ENCODE measurements at regions not wholly inside any gene's neighbourhood (a gene's known extent, or its start where the extent isn't known, plus 50 kb on each side); places are given as distances from the start of the nearest gene placed in this dataset.
"Not testable (repeated sequence)": the region's sequence is repeated elsewhere in the genome, so short reads cannot be mapped to it uniquely, and the experiment has no call there.

- H3K4me3 ChIP-seq (ENCODE audit: control insufficient read depth in 1 of 7, extremely low read depth in 1 of 7, insufficient read depth in 4 of 7, low read depth in 2 of 7, low read length in 6 of 7); DNase-seq; H3K4me1 ChIP-seq (ENCODE audit: control extremely low read depth in 1 of 4, control insufficient read depth in 4 of 4, insufficient read depth in 4 of 4, low read length in 3 of 4); CTCF ChIA-PET; POLR2A ChIA-PET; H3K36me3 ChIP-seq (ENCODE audit: control insufficient read depth in 4 of 4, insufficient read depth in 4 of 4, low read length in 3 of 4); H3K27me3 ChIP-seq (replicated peaks in 2 of 5; ENCODE audit: control insufficient read depth in 4 of 5, insufficient read depth in 5 of 5, low read length in 4 of 5): not testable (repeated sequence)
- Histone ChIP-seq H3K9me3 (ENCODE audit: control extremely low read depth in 1 of 5, control insufficient read depth in 4 of 5, insufficient read depth in 2 of 5, low read depth in 1 of 5, low read length in 4 of 5) (peaks cover 0 to 17% (median 3%) of the 10 kb centered on the region in 5 experiments), H3K27ac (ENCODE audit: insufficient read depth in 1 of 2, low read depth in 1 of 2, low read length in 2 of 2, poor library complexity in 1 of 2, severe bottlenecking in 2 of 2) (peak overlapping the region in 1 of 2 experiments; percentile 86)
- WGBS (ENCODE audit: insufficient coverage), result 95% methylated on average over 14 of the region's 14 CpGs
Observed at GRCh38 chr18:8913606-8914403, 188.7 kb upstream of the NDUFV2 start.

- Histone ChIP-seq H3K9me3 (ENCODE audit: control extremely low read depth in 1 of 5, control insufficient read depth in 4 of 5, insufficient read depth in 2 of 5, low read depth in 1 of 5, low read length in 4 of 5) (peaks cover 0 to 14% (median 3%) of the 10 kb centered on the region in 5 experiments), H3K27ac (ENCODE audit: insufficient read depth in 1 of 2, low read depth in 1 of 2, low read length in 2 of 2, poor library complexity in 1 of 2, severe bottlenecking in 2 of 2) (peak overlapping the region in 1 of 2 experiments; percentile 86)
- DNase-seq; H3K27me3 ChIP-seq (replicated peaks in 2 of 5; ENCODE audit: control insufficient read depth in 4 of 5, insufficient read depth in 5 of 5, low read length in 4 of 5); POLR2A ChIA-PET; CTCF ChIA-PET; H3K4me3 ChIP-seq (ENCODE audit: control insufficient read depth in 1 of 7, extremely low read depth in 1 of 7, insufficient read depth in 4 of 7, low read depth in 2 of 7, low read length in 6 of 7); H3K36me3 ChIP-seq (ENCODE audit: control insufficient read depth in 4 of 4, insufficient read depth in 4 of 4, low read length in 3 of 4); H3K4me1 ChIP-seq (ENCODE audit: control extremely low read depth in 1 of 4, control insufficient read depth in 4 of 4, insufficient read depth in 4 of 4, low read length in 3 of 4): not testable (repeated sequence)
- 90% methylated on average over 2 of the region's 4 CpGs for WGBS (ENCODE audit: insufficient coverage)
Observed at GRCh38 chr18:8914404-8915264, 187.9 kb upstream of the NDUFV2 start.

GRCh38 chr18:8920856-8921787 lies 181.4 kb upstream of the NDUFV2 start:
- POLR2A ChIA-PET, CTCF ChIA-PET: not testable (repeated sequence)

GRCh38 chr18:8926464-8926863 lies 176.0 kb upstream of the NDUFV2 start:
- 100% methylated on average over 2 of the region's 2 CpGs for WGBS (ENCODE audit: insufficient coverage)
- ChIA-PET CTCF (no interaction called here), POLR2A (no interaction called here)
- Histone ChIP-seq H3K36me3 (ENCODE audit: control insufficient read depth in 4 of 4, insufficient read depth in 4 of 4, low read length in 3 of 4) (no peaks in the 10 kb centered on the region), H3K9me3 (ENCODE audit: control extremely low read depth in 1 of 5, control insufficient read depth in 4 of 5, insufficient read depth in 2 of 5, low read depth in 1 of 5, low read length in 4 of 5) (peaks cover 0 to 26% (median 18%) of the 10 kb centered on the region in 5 experiments), H3K4me1 (ENCODE audit: control extremely low read depth in 1 of 4, control insufficient read depth in 4 of 4, insufficient read depth in 4 of 4, low read length in 3 of 4) (no peaks in the 10 kb centered on the region), H3K27me3 (replicated peaks in 2 of 5; ENCODE audit: control insufficient read depth in 4 of 5, insufficient read depth in 5 of 5, low read length in 4 of 5) (no peaks in the 10 kb centered on the region), H3K4me3 (ENCODE audit: control insufficient read depth in 1 of 7, extremely low read depth in 1 of 7, insufficient read depth in 4 of 7, low read depth in 2 of 7, low read length in 6 of 7) (no peak overlapping the region), H3K27ac (ENCODE audit: insufficient read depth in 1 of 2, low read depth in 1 of 2, low read length in 2 of 2, poor library complexity in 1 of 2, severe bottlenecking in 2 of 2) (no peak overlapping the region)
- DNase-seq, result no peak

More at GRCh38 chr18:8920856-8921787, 181.4 kb upstream of the NDUFV2 start:
- not testable (repeated sequence) for H3K9me3 ChIP-seq (ENCODE audit: control extremely low read depth in 1 of 5, control insufficient read depth in 4 of 5, insufficient read depth in 2 of 5, low read depth in 1 of 5, low read length in 4 of 5); H3K4me1 ChIP-seq (ENCODE audit: control extremely low read depth in 1 of 4, control insufficient read depth in 4 of 4, insufficient read depth in 4 of 4, low read length in 3 of 4); H3K4me3 ChIP-seq (ENCODE audit: control insufficient read depth in 1 of 7, extremely low read depth in 1 of 7, insufficient read depth in 4 of 7, low read depth in 2 of 7, low read length in 6 of 7); H3K27me3 ChIP-seq (replicated peaks in 2 of 5; ENCODE audit: control insufficient read depth in 4 of 5, insufficient read depth in 5 of 5, low read length in 4 of 5); H3K36me3 ChIP-seq (ENCODE audit: control insufficient read depth in 4 of 4, insufficient read depth in 4 of 4, low read length in 3 of 4); H3K27ac ChIP-seq (ENCODE audit: insufficient read depth in 1 of 2, low read depth in 1 of 2, low read length in 2 of 2, poor library complexity in 1 of 2, severe bottlenecking in 2 of 2); DNase-seq
- WGBS (ENCODE audit: insufficient coverage), result 100% methylated on average over 1 of the region's 7 CpGs

- DNase-seq, result no peak
- H3K27me3 ChIP-seq (replicated peaks in 2 of 5; ENCODE audit: control insufficient read depth in 4 of 5, insufficient read depth in 5 of 5, low read length in 4 of 5), result no peaks in the 10 kb centered on the region
- H3K4me1 ChIP-seq (ENCODE audit: control extremely low read depth in 1 of 4, control insufficient read depth in 4 of 4, insufficient read depth in 4 of 4, low read length in 3 of 4), result no peaks in the 10 kb centered on the region
- CTCF ChIA-PET, result no interaction called here
- no CpG with 5 or more reads among the region's 2 CpGs for WGBS (ENCODE audit: insufficient coverage)
- H3K36me3 ChIP-seq (ENCODE audit: control insufficient read depth in 4 of 4, insufficient read depth in 4 of 4, low read length in 3 of 4), result no peaks in the 10 kb centered on the region
- no peak overlapping the region for H3K4me3 ChIP-seq (ENCODE audit: control insufficient read depth in 1 of 7, extremely low read depth in 1 of 7, insufficient read depth in 4 of 7, low read depth in 2 of 7, low read length in 6 of 7)
- H3K9me3 ChIP-seq (ENCODE audit: control extremely low read depth in 1 of 5, control insufficient read depth in 4 of 5, insufficient read depth in 2 of 5, low read depth in 1 of 5, low read length in 4 of 5), result peaks cover 0 to 32% (median 18%) of the 10 kb centered on the region in 5 experiments
- H3K27ac ChIP-seq (ENCODE audit: insufficient read depth in 1 of 2, low read depth in 1 of 2, low read length in 2 of 2, poor library complexity in 1 of 2, severe bottlenecking in 2 of 2), result no peak overlapping the region
- POLR2A ChIA-PET, result no interaction called here
Observed at GRCh38 chr18:8928044-8928443, 174.5 kb upstream of the NDUFV2 start.

GRCh38 chr18:8928847-8929780 lies 173.4 kb upstream of the NDUFV2 start:
- H3K4me3 ChIP-seq (ENCODE audit: control insufficient read depth in 1 of 7, extremely low read depth in 1 of 7, insufficient read depth in 4 of 7, low read depth in 2 of 7, low read length in 6 of 7), result no peak overlapping the region
- DNase-seq, result no peak
- H3K27me3 ChIP-seq (replicated peaks in 2 of 5; ENCODE audit: control insufficient read depth in 4 of 5, insufficient read depth in 5 of 5, low read length in 4 of 5), result no peaks in the 10 kb centered on the region
- 100% methylated on average over 1 of the region's 3 CpGs for WGBS (ENCODE audit: insufficient coverage)
- POLR2A ChIA-PET, result no interaction called here
- peaks cover 0 to 34% (median 18%) of the 10 kb centered on the region in 5 experiments for H3K9me3 ChIP-seq (ENCODE audit: control extremely low read depth in 1 of 5, control insufficient read depth in 4 of 5, insufficient read depth in 2 of 5, low read depth in 1 of 5, low read length in 4 of 5)
- no peak overlapping the region for H3K27ac ChIP-seq (ENCODE audit: insufficient read depth in 1 of 2, low read depth in 1 of 2, low read length in 2 of 2, poor library complexity in 1 of 2, severe bottlenecking in 2 of 2)
- no peaks in the 10 kb centered on the region for H3K36me3 ChIP-seq (ENCODE audit: control insufficient read depth in 4 of 4, insufficient read depth in 4 of 4, low read length in 3 of 4)
- H3K4me1 ChIP-seq (ENCODE audit: control extremely low read depth in 1 of 4, control insufficient read depth in 4 of 4, insufficient read depth in 4 of 4, low read length in 3 of 4), result no peaks in the 10 kb centered on the region
- CTCF ChIA-PET, result no interaction called here
